Upper lobe of left lung (tissue), 4 donors: ENCODE measurements at regions not wholly inside any gene's neighbourhood (a gene's known extent, or its start where the extent isn't known, plus 50 kb on each side); places are given as distances from the start of the nearest gene placed in this dataset.

ENCODE experiments used
- POLR2A ChIP-seq, 4 donors: fragments of 450-650 bp; IDR thresholded peaks; one replicate each; pipeline ENCODE4 v1.5.1; 2016 to 2017; ENCODE audit warnings: antibody characterized with exemption in 4 of 4, mild to moderate bottlenecking in 2 of 4
- POLR2AphosphoS5 ChIP-seq, 2 donors: sonication (generic); formaldehyde crosslinking; IDR thresholded peaks; one replicate each; pipeline ENCODE4 v1.5.1; 2017; ENCODE audit warnings: antibody characterized with exemption in 2 of 2
- TF ChIP-seq, protein P1 (sequence below), 6 experiments: fragments of 450-650 bp in 4 of 6; fragments of 200-600 bp in 2 of 6; sonication (generic) in 2 of 6; IDR thresholded peaks; one replicate each; pipeline ENCODE4 v1.5.1; 2016 to 2019; ENCODE audit warnings: antibody characterized with exemption in 6 of 6

- TF ChIP-seq, protein P1, sequence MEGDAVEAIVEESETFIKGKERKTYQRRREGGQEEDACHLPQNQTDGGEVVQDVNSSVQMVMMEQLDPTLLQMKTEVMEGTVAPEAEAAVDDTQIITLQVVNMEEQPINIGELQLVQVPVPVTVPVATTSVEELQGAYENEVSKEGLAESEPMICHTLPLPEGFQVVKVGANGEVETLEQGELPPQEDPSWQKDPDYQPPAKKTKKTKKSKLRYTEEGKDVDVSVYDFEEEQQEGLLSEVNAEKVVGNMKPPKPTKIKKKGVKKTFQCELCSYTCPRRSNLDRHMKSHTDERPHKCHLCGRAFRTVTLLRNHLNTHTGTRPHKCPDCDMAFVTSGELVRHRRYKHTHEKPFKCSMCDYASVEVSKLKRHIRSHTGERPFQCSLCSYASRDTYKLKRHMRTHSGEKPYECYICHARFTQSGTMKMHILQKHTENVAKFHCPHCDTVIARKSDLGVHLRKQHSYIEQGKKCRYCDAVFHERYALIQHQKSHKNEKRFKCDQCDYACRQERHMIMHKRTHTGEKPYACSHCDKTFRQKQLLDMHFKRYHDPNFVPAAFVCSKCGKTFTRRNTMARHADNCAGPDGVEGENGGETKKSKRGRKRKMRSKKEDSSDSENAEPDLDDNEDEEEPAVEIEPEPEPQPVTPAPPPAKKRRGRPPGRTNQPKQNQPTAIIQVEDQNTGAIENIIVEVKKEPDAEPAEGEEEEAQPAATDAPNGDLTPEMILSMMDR (IDR thresholded peaks at IDR 0.05): no peak
- no peak for TF ChIP-seq POLR2A (IDR thresholded peaks at IDR 0.05)
- no peak for TF ChIP-seq POLR2AphosphoS5 (IDR thresholded peaks at IDR 0.05)
Measured at GRCh38 chr16:85550422-85550864, 62.7 kb upstream of the GSE1 start.
